Mesothelial cell of epicardium (in vitro differentiated cells): ENCODE measurements at regions not wholly inside any gene's neighbourhood (a gene's known extent, or its start where the extent isn't known, plus 50 kb on each side); places are given as distances from the start of the nearest gene placed in this dataset.

Experiments used
- DNase-seq, 2 experiments: peaks; one replicate each; pipeline ENCODE4 v3.0.0; 2021; ENCODE audit warnings: low spot score in 2 of 2; ENCODE audit not compliant: unreplicated experiment in 2 of 2
- H3K27ac Mint-ChIP-seq: 2 replicates; pipeline ENCODE4 v1.8.0; 2021; ENCODE audit warnings: mixed read lengths
- H3K27me3 Mint-ChIP-seq: 2 replicates; pipeline ENCODE4 v1.8.0; 2021; ENCODE audit warnings: low read depth, mixed read lengths
- H3K36me3 Mint-ChIP-seq: 2 replicates; pipeline ENCODE4 v1.8.0; 2021; ENCODE audit warnings: mixed read lengths
- H3K4me1 Mint-ChIP-seq: 2 replicates; pipeline ENCODE4 v1.8.0; 2021; ENCODE audit warnings: mixed read lengths
- H3K4me3 Mint-ChIP-seq: 2 replicates; pipeline ENCODE4 v1.8.0; 2021; ENCODE audit warnings: mild to moderate bottlenecking, moderate library complexity, mixed read lengths
- H3K9me3 Mint-ChIP-seq: 2 replicates; pipeline ENCODE4 v1.8.0; 2021; ENCODE audit warnings: mixed read lengths
- TF ChIP-seq, protein P1 (sequence below): fragments of 200-600 bp; sonication (generic); IDR thresholded peaks from one replicate; pipeline ENCODE4 v1.5.0; 2021; ENCODE audit warnings: antibody characterized with exemption; ENCODE audit not compliant: unreplicated experiment

GRCh38 chr2:16301961-16302360 lies 361.6 kb downstream of the MYCN start:
- Mint-ChIP-seq H3K27me3 (no peaks in the 10 kb centered on the region), H3K4me1 (peaks cover 8% of the 10 kb centered on the region), H3K9me3 (peaks cover 13% of the 10 kb centered on the region), H3K4me3 (no peak overlapping the region), H3K27ac (no peak overlapping the region), H3K36me3 (peaks cover 2% of the 10 kb centered on the region)
- TF ChIP-seq, protein P1, sequence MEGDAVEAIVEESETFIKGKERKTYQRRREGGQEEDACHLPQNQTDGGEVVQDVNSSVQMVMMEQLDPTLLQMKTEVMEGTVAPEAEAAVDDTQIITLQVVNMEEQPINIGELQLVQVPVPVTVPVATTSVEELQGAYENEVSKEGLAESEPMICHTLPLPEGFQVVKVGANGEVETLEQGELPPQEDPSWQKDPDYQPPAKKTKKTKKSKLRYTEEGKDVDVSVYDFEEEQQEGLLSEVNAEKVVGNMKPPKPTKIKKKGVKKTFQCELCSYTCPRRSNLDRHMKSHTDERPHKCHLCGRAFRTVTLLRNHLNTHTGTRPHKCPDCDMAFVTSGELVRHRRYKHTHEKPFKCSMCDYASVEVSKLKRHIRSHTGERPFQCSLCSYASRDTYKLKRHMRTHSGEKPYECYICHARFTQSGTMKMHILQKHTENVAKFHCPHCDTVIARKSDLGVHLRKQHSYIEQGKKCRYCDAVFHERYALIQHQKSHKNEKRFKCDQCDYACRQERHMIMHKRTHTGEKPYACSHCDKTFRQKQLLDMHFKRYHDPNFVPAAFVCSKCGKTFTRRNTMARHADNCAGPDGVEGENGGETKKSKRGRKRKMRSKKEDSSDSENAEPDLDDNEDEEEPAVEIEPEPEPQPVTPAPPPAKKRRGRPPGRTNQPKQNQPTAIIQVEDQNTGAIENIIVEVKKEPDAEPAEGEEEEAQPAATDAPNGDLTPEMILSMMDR, result no peak
- no peak for DNase-seq

DNA sequence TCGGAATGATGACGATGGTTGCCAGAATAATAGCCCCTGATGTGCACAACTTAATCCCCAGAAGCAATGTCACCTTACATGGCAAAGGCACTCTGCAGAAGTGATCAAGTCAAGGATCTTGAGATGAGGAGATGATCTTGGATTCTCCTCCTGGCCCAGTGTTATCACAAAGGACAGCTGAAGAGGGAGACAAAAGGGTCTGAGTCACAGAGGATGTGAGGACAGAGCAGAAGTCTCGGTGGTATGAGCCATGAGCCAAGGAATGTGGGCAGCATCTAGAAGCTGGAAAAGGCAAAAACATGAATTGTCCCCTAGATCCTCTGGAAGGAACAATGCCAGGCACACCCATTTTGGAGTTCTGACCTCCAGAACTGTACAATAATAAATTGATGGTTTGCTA lies 358.5 kb downstream of the MYCN start:
- H3K27me3 Mint-ChIP-seq, result no peaks in the 10 kb centered on the region
- no peak overlapping the region for H3K4me3 Mint-ChIP-seq
- H3K27ac Mint-ChIP-seq, result no peak overlapping the region
- peaks cover 2% of the 10 kb centered on the region for H3K36me3 Mint-ChIP-seq
- peaks cover 26% of the 10 kb centered on the region for H3K4me1 Mint-ChIP-seq
- no peak for DNase-seq
- TF ChIP-seq, protein P1, result no peak
- H3K9me3 Mint-ChIP-seq, result peaks cover 16% of the 10 kb centered on the region

DNA sequence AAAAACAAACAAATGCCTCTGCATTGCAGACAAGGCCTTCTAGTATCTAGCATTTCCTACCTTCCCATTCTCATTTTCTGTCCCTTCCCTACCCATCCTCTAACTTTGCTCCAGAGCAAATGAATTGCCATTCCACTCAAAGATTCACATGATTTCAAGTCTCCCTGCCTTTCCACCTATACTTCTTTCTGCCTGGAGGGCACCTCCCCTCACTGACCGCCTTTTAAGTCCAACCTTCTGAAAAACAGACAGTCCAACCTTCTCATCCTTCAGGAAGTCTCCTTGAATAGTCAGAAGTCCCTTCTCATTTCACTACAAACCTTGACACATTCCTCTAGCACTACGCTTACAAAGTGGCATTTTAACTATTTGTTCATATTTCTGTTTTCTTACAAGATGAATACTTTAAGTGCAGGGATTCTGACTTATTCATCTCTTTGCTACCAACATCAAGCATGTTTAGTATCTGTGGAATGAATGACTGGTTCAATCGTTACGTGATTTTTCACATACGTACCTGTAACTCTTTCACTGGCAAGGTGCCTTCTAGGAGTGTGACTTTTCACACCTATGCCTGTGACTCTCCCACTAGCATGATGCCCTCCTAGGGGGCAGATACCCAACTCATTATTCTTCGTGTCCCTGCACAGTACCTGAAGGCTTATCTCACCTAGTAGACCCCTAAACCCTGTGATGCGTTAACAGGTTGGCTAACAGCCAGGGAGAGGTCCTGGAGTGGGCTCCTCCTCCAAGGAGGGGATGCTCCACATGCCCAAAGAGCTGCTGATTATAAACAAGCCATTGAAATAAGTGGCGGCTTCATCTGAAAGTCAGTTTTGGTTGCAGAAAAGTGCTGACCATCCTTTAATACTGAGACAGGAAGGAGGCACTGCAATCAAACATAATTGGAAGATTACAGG lies 356.2 kb downstream of the MYCN start:
- DNase-seq, result no peak
- Mint-ChIP-seq H3K27ac (peak overlapping the region; percentile 82), H3K4me3 (no peak overlapping the region), H3K4me1 (peaks cover 19% of the 10 kb centered on the region), H3K27me3 (no peaks in the 10 kb centered on the region), H3K36me3 (peaks cover 2% of the 10 kb centered on the region), H3K9me3 (peaks cover 13% of the 10 kb centered on the region)
- TF ChIP-seq, protein P1, result no peak

DNA sequence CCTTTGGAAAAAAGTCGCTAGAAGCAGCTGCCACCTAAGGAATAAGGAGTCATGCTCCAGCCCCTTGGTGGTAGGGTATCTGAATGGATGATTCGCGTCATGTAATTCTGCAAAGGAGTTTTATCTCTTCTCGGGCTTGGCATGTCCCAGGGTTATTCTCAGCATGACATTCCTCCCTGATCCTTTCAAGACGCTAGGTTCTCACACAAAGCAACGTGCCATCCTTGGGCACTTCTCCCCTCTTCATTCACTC lies 355.6 kb downstream of the MYCN start:
- no peak for DNase-seq
- H3K4me3 Mint-ChIP-seq, result no peak overlapping the region
- H3K27ac Mint-ChIP-seq, result peak overlapping the region; percentile 82
- TF ChIP-seq, protein P1, result no peak
- H3K36me3 Mint-ChIP-seq, result peaks cover 2% of the 10 kb centered on the region
- H3K9me3 Mint-ChIP-seq, result peaks cover 12% of the 10 kb centered on the region
- peaks cover 19% of the 10 kb centered on the region for H3K4me1 Mint-ChIP-seq
- H3K27me3 Mint-ChIP-seq, result no peaks in the 10 kb centered on the region

GRCh38 chr2:16294791-16295190 lies 354.4 kb downstream of the MYCN start:
- TF ChIP-seq, protein P1, result no peak
- peaks cover 19% of the 10 kb centered on the region for H3K4me1 Mint-ChIP-seq
- no peaks in the 10 kb centered on the region for H3K36me3 Mint-ChIP-seq
- H3K4me3 Mint-ChIP-seq, result no peak overlapping the region
- H3K27me3 Mint-ChIP-seq, result no peaks in the 10 kb centered on the region
- DNase-seq, result no peak
- H3K9me3 Mint-ChIP-seq, result peaks cover 3% of the 10 kb centered on the region
- peak overlapping the region; percentile 81 for H3K27ac Mint-ChIP-seq
